AG04449 (cell line): ENCODE measurements at regions not wholly inside any gene's neighbourhood (a gene's known extent, or its start where the extent isn't known, plus 50 kb on each side); places are given as distances from the start of the nearest gene placed in this dataset.
A peak's percentile ranks its signal among the peaks of the same experiment; 100 is the strongest.

ENCODE experiments used
- CTCF ChIA-PET: fragments of 350-600 bp; formaldehyde crosslinking; extraction: SDS; loops from one replicate; lab custom pipeline; 2021; ENCODE audit warnings: antibody characterized with exemption; lab: Yijun Ruan, JAX
- POLR2A ChIA-PET: fragments of 400-600, 350-600 bp; formaldehyde crosslinking; extraction: SDS; loops from one replicate; lab custom pipeline; 2020; ENCODE audit warnings: antibody characterized with exemption, inconsistent platforms; lab: Yijun Ruan, JAX
- DNase-seq: peaks from one replicate; pipeline ENCODE4 v3.0.0-alpha.2; 2010; ENCODE audit warnings: low read depth, low spot score
- H3K4me3 ChIP-seq: 2 replicates; pipeline ENCODE4 v1.5.1; 2011; ENCODE audit warnings: low read depth, mild to moderate bottlenecking, control low read depth, low read length
- TF ChIP-seq, protein P1 (sequence below): IDR thresholded peaks from one replicate; pipeline ENCODE4 v1.5.1; 2011; ENCODE audit warnings: mild to moderate bottlenecking, moderate library complexity, low read length, control low read depth, inconsistent platforms; ENCODE audit not compliant: insufficient read depth; ENCODE audit errors: missing control alignments

DNA sequence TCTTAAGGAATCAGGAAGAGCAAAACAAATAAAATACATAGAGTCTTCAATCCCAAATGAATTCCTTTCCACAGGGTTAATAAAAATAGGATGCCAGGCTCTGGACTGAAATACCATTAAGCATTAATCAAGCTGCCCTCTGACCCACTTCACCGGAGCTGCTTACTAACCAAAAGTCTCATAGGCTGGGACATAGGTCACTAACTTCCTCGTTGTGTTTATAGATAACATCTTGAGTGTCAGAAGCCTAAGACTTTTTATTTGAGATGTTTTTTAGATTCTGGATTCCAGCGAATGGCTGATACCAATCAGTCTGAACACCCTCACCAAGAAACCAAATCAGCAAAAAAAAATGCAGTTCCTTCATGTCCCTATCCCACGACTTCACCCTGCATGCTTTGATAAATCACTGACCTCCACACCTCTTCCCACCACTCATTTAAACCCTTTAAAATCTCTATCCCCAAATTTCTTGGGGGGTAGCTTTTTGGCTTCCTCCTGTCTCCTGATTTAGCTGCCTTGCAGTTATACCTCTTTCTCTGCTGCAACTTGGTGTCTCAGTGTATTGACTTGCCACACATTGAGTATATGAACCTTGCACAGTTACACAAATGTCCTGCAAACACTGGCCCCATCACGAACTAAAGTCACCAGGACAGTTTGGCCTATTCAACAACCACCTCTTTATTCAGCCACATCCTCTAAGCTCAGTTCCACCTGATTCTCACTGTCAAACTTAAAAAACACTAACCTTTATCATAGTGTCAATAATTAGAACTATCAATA lies 399.3 kb downstream of the METTL4 start:
- DNase-seq = no peak
- CTCF ChIA-PET = no interaction called here

DNA sequence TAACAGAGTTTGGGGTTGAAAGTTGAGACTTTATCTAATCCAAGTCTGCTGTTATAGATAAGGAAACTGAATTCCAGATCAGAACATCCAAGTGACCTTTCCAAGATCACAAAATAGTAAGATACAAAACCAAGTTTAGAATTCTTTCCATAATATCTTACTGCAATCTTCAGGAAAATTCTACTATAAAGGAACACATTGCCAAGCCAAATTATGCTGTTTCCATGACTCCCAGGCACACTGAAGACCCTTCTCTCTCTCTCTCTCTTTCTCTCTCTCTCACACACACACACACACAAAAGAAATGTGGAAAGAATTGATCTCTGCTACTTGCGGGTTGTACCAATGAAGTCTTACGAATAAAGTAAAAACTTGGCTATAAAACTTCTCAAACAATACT lies 398.4 kb downstream of the METTL4 start:
- ChIA-PET POLR2A (no interaction called here), CTCF (no interaction called here)
- TF ChIP-seq, protein P1, sequence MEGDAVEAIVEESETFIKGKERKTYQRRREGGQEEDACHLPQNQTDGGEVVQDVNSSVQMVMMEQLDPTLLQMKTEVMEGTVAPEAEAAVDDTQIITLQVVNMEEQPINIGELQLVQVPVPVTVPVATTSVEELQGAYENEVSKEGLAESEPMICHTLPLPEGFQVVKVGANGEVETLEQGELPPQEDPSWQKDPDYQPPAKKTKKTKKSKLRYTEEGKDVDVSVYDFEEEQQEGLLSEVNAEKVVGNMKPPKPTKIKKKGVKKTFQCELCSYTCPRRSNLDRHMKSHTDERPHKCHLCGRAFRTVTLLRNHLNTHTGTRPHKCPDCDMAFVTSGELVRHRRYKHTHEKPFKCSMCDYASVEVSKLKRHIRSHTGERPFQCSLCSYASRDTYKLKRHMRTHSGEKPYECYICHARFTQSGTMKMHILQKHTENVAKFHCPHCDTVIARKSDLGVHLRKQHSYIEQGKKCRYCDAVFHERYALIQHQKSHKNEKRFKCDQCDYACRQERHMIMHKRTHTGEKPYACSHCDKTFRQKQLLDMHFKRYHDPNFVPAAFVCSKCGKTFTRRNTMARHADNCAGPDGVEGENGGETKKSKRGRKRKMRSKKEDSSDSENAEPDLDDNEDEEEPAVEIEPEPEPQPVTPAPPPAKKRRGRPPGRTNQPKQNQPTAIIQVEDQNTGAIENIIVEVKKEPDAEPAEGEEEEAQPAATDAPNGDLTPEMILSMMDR = no peak
- no peak for DNase-seq
- no peak overlapping the region for H3K4me3 ChIP-seq

More for the DNA sequence above, 399.3 kb downstream of the METTL4 start:
- TF ChIP-seq, protein P1 = no peak
- no peak overlapping the region for H3K4me3 ChIP-seq
- POLR2A ChIA-PET = no interaction called here

DNA sequence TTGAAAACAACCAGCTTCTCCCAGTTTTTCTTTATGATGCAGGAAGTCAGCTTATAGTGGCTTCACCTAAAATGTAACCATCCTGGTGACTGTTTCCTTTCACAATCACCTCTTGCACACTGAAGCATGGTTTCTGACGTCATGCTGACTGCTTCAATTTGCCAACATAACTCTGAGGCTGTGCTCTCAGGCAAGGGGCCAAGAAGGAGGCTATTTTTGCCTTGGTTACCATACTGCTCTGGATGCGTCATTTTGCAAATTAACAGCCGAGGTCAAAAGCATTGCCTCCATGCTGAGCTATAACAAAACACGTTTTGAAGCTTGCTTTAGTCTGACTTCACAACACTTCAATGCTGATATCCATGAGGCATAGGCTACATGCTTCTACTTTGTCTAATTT lies 397.8 kb downstream of the METTL4 start:
- peak; percentile 4 for DNase-seq
- ChIA-PET CTCF (no interaction called here), POLR2A (no interaction called here)

DNA sequence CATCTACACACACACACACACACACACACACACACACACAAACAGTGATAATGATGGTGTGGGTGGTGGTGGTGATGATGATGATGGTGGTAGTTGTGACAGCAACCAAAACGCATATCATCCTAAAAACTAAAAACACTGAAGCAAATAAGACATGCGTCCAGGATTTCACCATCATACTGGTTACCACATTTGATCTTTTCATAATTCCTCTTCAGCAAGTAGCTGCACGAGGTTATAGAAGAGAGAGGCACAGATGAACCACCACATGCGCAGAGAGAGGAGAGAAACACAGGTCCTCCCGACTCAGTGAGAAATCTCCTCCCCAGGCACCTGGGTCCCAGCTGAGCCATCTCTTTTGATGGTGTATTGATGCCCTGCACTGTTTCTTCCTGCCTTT lies 393.3 kb downstream of the METTL4 start:
- no peak for DNase-seq
- ChIA-PET POLR2A (no interaction called here), CTCF (no interaction called here)
- TF ChIP-seq, protein P1 = no peak
- H3K4me3 ChIP-seq = no peak overlapping the region

More for the DNA sequence above, 397.8 kb downstream of the METTL4 start:
- TF ChIP-seq, protein P1 = no peak
- no peak overlapping the region for H3K4me3 ChIP-seq

DNA sequence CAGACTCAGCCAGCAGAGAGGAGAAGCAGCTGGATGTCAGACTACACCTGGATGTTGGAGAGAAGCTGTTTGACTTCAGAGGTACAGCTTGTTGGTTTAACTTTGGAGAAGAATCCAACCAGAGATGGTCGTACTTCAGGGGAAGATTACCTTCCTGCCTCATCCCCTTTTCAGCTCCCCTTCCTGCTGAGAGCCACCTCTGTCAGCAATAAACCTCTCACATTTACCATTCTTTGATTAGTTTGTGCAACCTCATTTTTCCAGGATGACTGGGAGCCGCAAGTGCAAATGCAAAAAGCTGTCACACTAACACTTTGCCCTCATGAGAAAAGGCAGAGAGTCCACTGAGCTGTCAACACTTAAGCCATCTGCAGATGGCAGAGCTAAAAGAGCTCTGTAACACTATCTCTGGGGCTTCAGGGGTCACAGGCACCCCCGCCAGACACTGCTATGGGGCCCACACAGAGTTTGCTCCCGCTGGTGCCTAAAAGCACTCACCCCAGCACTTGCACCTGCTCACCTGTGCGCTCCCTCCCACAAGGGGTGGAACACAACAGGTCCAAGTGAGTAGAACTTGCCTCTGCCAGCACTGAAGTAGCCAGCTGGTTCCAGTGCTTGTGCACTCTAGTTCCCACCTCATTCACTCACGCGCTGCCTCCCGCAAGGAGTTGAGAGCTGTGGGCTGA lies 391.7 kb downstream of the METTL4 start:
- TF ChIP-seq, protein P1 = no peak
- ChIA-PET CTCF (no interaction called here), POLR2A (no interaction called here)
- no peak overlapping the region for H3K4me3 ChIP-seq
- no peak for DNase-seq

DNA sequence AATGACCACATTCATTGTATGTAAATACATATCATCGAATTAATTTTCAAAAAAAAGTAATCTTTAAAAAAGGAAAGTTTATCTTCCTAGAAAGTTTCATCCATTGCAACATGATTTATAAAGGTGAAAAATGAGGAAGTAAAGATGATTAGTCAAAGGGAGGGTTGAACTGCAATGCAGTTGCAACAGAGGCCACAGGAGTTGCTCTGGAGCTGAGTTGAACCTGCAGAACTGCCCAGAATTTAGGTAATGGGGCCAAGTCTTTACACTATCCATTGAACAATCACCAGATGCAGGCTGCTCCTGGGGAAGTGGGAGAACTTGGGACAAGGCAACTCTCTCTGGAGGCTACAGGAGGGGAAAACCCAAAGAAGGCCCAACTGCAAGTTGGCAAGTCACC lies 390.7 kb downstream of the METTL4 start:
- TF ChIP-seq, protein P1 = no peak
- no peak overlapping the region for H3K4me3 ChIP-seq
- CTCF ChIA-PET = no interaction called here
- no peak for DNase-seq
- POLR2A ChIA-PET = no interaction called here
